ENCODE measurements at regions not wholly inside any gene's neighbourhood (a gene's known extent, or its start where the extent isn't known, plus 50 kb on each side); places are given as distances from the start of the nearest gene placed in this dataset.

DNA sequence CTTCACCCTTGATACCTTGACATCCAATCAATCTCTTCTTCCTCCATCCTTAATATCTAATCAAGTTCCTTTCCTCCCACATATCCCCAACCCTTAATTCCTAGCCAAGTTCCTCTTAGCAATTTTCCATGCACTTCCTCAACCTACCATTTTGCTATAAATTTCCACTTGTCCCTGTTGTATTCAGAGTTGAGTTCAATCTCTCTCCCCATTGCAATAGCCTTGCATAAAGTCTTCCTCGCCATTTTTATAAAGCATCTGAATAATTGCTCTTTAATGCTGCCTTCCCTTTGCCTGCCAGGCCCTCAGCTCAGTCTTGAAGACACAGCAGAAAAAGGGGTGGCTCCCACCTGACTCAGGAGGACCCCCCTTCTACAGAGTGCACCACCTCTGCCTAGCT lies 390.3 kb downstream of the HHIPL2 start (continued):
- TF ChIP-seq USF1 (IDR thresholded peaks at IDR 0.05; ENCODE audit: borderline replicate concordance, low read depth), result no peak

- no peak for DNase-seq
- no peaks in the 10 kb centered on the region for H3K36me3 ChIP-seq (replicated peaks in 1 of 2; ENCODE audit: control insufficient read depth in 1 of 2, insufficient read depth in 2 of 2, low read length in 1 of 2)
- H3K9me2 ChIP-seq, result no peaks in the 10 kb centered on the region
- H2AFZ ChIP-seq (ENCODE audit: low read depth), result no peak overlapping the region
- H3K4me1 ChIP-seq (ENCODE audit: control insufficient read depth in 1 of 2, insufficient read depth in 2 of 2, low read depth in 1 of 2, low read length in 1 of 2), result no peaks in the 10 kb centered on the region
- POLR2A ChIA-PET, result no interaction called here
- H3K79me2 ChIP-seq (ENCODE audit: insufficient read depth), result no peaks in the 10 kb centered on the region
- no peak overlapping the region for H3K27ac ChIP-seq (ENCODE audit: low read depth in 2 of 2, low read length in 1 of 2)
- no peaks in the 10 kb centered on the region for H3K9me3 ChIP-seq
- TF ChIP-seq YY1 (IDR thresholded peaks at IDR 0.05; ENCODE audit: low read depth) (no peak), REST (IDR thresholded peaks at IDR 0.05; ENCODE audit: low read depth, low read length) (no peak), FOXM1 (IDR thresholded peaks at IDR 0.05; ENCODE audit: low read depth) (no peak), MXI1 (IDR thresholded peaks at IDR 0.05; ENCODE audit: low read depth, low read length) (no peak), ELF1 (IDR thresholded peaks at IDR 0.05) (no peak), TCF12 (IDR thresholded peaks at IDR 0.05) (no peak), MEF2A (IDR thresholded peaks at IDR 0.05; ENCODE audit: borderline replicate concordance, low read depth) (no peak), FOSL2 (IDR thresholded peaks at IDR 0.05; ENCODE audit: borderline replicate concordance, low read depth) (no peak), POLR2AphosphoS5 (IDR thresholded peaks at IDR 0.05; ENCODE audit: low read depth, low read length) (no peak), RCOR1 (IDR thresholded peaks at IDR 0.05; ENCODE audit: low read length) (no peak), SIN3A (IDR thresholded peaks at IDR 0.05; ENCODE audit: borderline replicate concordance, low read depth, low read length) (no peak), NRF1 (IDR thresholded peaks at IDR 0.05; ENCODE audit: low read depth, low read length) (no peak), JUND (IDR thresholded peaks at IDR 0.05) (no peak), FOXJ3 (CRISPR knock-in tag; IDR thresholded peaks at IDR 0.05) (no peak), NFIC (IDR thresholded peaks at IDR 0.05; ENCODE audit: borderline replicate concordance) (no peak)
- TF ChIP-seq, protein P1, sequence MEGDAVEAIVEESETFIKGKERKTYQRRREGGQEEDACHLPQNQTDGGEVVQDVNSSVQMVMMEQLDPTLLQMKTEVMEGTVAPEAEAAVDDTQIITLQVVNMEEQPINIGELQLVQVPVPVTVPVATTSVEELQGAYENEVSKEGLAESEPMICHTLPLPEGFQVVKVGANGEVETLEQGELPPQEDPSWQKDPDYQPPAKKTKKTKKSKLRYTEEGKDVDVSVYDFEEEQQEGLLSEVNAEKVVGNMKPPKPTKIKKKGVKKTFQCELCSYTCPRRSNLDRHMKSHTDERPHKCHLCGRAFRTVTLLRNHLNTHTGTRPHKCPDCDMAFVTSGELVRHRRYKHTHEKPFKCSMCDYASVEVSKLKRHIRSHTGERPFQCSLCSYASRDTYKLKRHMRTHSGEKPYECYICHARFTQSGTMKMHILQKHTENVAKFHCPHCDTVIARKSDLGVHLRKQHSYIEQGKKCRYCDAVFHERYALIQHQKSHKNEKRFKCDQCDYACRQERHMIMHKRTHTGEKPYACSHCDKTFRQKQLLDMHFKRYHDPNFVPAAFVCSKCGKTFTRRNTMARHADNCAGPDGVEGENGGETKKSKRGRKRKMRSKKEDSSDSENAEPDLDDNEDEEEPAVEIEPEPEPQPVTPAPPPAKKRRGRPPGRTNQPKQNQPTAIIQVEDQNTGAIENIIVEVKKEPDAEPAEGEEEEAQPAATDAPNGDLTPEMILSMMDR (IDR thresholded peaks at IDR 0.05), result no peak
- TF ChIP-seq, protein P2, sequence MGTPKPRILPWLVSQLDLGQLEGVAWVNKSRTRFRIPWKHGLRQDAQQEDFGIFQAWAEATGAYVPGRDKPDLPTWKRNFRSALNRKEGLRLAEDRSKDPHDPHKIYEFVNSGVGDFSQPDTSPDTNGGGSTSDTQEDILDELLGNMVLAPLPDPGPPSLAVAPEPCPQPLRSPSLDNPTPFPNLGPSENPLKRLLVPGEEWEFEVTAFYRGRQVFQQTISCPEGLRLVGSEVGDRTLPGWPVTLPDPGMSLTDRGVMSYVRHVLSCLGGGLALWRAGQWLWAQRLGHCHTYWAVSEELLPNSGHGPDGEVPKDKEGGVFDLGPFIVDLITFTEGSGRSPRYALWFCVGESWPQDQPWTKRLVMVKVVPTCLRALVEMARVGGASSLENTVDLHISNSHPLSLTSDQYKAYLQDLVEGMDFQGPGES (IDR thresholded peaks at IDR 0.05; ENCODE audit: low read depth, low read length), result no peak
- TF ChIP-seq, protein P3, sequence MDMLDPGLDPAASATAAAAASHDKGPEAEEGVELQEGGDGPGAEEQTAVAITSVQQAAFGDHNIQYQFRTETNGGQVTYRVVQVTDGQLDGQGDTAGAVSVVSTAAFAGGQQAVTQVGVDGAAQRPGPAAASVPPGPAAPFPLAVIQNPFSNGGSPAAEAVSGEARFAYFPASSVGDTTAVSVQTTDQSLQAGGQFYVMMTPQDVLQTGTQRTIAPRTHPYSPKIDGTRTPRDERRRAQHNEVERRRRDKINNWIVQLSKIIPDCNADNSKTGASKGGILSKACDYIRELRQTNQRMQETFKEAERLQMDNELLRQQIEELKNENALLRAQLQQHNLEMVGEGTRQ (IDR thresholded peaks at IDR 0.05; ENCODE audit: borderline replicate concordance, low read depth, low read length), result no peak
- H3K4me2 ChIP-seq, result no peak overlapping the region
- no peak overlapping the region for H3K9ac ChIP-seq
- 6% methylated on average over 1 of the region's 1 CpG for WGBS (ENCODE audit: low lambda C conversion rate)
- H3F3A ChIP-seq (replicated peaks; ENCODE audit: insufficient read depth), result peaks cover 6% of the 10 kb centered on the region
- CTCF ChIA-PET, result no interaction called here
- H3K4me3 ChIP-seq (ENCODE audit: low read depth in 2 of 2, low read length in 1 of 2), result no peak overlapping the region
- H4K20me1 ChIP-seq (ENCODE audit: insufficient read depth), result no peaks in the 10 kb centered on the region
- H3K27me3 ChIP-seq (ENCODE audit: insufficient read depth), result no peaks in the 10 kb centered on the region
Observed at GRCh38 chr1:222140206-222140605, 398.3 kb upstream of the DUSP10 start.
